ENCODE measurements at regions not wholly inside any gene's neighbourhood (a gene's known extent, or its start where the extent isn't known, plus 50 kb on each side); places are given as distances from the start of the nearest gene placed in this dataset.
A peak's percentile ranks its signal among the peaks of the same experiment; 100 is the strongest.

DNA sequence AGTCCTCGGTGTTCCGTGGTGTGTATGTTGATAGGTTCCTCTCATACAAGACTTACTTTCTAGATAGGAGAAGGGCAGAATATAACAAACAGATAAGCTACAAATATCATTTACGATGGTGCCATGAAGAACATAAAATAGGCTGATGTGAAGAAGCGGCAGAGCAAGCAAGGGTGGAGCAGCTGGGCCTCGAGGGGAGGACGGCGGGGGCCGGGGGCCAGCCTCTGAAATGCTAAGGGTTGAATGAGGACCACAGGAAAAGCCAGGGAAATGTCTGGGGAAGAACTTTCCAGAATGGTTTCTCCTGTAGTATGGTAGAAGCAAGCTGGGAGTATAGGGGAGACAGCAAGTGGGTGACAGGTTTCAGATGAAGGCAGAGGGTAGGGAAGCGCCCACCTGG, 529.5 kb downstream of the LIG4 start:
- Mint-ChIP-seq H3K27ac (no peak overlapping the region), H3K4me3 (no peak overlapping the region), H3K4me1 (no peaks in the 10 kb centered on the region), H3K9me3 (no peaks in the 10 kb centered on the region), H3K27me3 (no peaks in the 10 kb centered on the region), H3K36me3 (ENCODE audit: low read depth) (no peaks in the 10 kb centered on the region)
- ChIA-PET POLR2A (no interaction called here), CTCF (no interaction called here)
- DNase-seq: no peak

DNA sequence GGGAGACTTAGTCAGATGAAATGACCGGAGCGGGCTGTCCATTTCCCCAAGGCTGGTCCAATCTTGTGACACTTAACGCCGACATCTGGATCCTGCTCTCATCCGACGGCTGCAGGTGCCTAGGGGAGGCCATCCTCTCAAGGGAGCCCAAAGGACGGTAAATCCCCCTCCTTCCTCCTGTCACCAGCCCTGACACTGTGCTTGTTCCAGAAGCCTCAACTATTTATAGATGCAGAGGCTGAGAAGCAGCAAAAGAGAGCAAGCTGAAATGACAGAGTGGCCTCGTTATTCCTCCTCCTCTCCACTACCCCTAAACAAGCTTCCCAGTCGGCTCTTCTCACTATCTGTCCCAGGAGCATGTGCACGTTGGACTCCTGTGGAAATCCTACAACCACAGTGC, 533.7 kb downstream of the LIG4 start:
- H3K27ac Mint-ChIP-seq: no peak overlapping the region
- POLR2A ChIA-PET: no interaction called here
- DNase-seq: no peak
- no peaks in the 10 kb centered on the region for H3K9me3 Mint-ChIP-seq
- no peaks in the 10 kb centered on the region for H3K27me3 Mint-ChIP-seq
- H3K4me3 Mint-ChIP-seq: no peak overlapping the region
- H3K36me3 Mint-ChIP-seq (ENCODE audit: low read depth): no peaks in the 10 kb centered on the region
- no peaks in the 10 kb centered on the region for H3K4me1 Mint-ChIP-seq
- CTCF ChIA-PET: no interaction called here

DNA sequence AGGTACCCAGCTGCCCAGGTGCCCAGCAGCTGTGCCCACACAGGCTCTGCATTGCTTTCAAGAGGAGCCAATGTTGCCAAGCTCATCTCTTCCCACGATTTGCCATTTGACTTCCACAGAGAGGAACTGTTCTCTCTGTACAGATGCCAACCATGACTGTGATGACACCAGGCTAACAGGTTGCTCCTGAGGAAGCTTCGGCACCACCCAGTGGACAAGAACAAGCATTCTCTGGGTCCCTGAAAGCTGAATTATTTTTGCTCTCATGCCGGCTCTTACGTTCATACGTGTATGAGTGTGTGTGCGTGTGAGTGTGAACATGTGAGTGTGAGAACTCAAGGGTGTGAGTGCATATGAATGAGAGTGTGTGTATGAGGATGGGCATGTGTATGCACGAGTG, 535.2 kb downstream of the LIG4 start:
- Mint-ChIP-seq H3K27me3 (no peaks in the 10 kb centered on the region), H3K9me3 (no peaks in the 10 kb centered on the region), H3K36me3 (ENCODE audit: low read depth) (no peaks in the 10 kb centered on the region), H3K27ac (no peak overlapping the region), H3K4me3 (no peak overlapping the region), H3K4me1 (no peaks in the 10 kb centered on the region)
- DNase-seq: no peak
- CTCF ChIA-PET: no interaction called here
- POLR2A ChIA-PET: no interaction called here

DNA sequence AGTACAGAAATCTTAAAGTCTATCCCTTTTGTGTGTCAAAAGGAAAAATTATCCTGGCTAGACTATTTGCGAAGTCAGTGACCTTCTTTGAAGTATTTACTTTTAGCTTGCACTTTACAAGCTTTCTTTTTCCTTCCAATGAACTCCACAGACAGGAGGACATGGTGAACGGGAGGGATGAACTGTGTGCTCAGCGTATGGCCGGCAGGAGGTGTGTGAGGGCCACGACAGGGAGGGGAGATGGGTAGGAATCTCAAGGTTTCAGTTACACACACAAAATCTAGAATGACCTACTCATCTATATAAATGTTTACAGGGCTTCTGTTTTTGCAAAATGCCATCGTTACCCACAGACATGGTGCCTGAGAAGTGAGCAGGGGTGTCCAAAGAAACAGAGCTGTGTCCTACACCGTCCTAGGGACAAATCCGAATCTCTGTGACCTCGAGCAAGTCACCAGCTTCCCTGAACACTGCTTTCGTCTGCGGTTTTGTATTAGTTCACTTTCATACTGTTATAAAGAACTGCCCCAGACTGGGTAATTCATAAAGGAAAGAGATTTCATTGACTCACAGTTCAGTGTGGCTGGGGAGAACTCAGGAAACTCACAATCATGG, 537.2 kb downstream of the LIG4 start:
- CTCF ChIA-PET: no interaction called here
- Mint-ChIP-seq H3K27me3 (no peaks in the 10 kb centered on the region), H3K36me3 (ENCODE audit: low read depth) (no peaks in the 10 kb centered on the region), H3K9me3 (no peaks in the 10 kb centered on the region), H3K27ac (no peak overlapping the region), H3K4me1 (no peaks in the 10 kb centered on the region), H3K4me3 (no peak overlapping the region)
- POLR2A ChIA-PET: no interaction called here
- DNase-seq: no peak

DNA sequence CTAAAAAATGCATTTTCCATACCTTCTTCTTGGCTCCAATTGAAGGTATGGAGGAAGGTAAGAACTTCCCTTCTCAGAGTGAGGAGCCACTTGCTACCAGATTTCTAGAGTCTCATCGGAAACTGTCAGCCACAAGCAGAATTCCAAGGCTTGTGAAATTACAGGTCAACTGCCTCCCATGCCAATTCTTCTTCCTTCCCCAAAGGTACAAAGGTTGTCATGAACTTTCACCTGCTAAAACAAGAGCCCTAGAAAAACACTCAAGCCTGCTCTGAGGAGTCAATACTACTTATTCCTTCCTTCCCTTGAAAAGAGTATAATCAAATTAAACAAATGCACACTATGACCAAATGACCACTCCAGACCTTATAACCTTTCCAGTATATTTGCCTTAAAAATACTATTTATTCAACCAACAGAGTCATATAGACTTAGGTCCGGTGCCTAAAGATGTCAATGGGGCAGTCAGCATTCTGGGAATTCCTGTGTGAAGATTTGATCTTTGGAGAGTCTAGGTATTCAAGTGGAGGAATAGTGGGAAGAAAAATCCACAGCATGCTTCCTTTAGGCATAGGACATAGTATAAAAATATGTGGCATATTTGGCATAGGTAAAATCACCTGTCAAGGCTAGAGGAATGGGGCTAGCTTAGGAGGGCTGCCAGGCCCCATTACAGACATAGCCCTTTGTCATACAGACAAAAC, 539.3 kb downstream of the LIG4 start:
- H3K27ac Mint-ChIP-seq: no peak overlapping the region
- ChIA-PET POLR2A (no interaction called here), CTCF (no interaction called here)
- H3K9me3 Mint-ChIP-seq: no peaks in the 10 kb centered on the region
- H3K4me1 Mint-ChIP-seq: no peaks in the 10 kb centered on the region
- H3K36me3 Mint-ChIP-seq (ENCODE audit: low read depth): no peaks in the 10 kb centered on the region
- no peak for DNase-seq
- no peaks in the 10 kb centered on the region for H3K27me3 Mint-ChIP-seq
- H3K4me3 Mint-ChIP-seq: no peak overlapping the region

DNA sequence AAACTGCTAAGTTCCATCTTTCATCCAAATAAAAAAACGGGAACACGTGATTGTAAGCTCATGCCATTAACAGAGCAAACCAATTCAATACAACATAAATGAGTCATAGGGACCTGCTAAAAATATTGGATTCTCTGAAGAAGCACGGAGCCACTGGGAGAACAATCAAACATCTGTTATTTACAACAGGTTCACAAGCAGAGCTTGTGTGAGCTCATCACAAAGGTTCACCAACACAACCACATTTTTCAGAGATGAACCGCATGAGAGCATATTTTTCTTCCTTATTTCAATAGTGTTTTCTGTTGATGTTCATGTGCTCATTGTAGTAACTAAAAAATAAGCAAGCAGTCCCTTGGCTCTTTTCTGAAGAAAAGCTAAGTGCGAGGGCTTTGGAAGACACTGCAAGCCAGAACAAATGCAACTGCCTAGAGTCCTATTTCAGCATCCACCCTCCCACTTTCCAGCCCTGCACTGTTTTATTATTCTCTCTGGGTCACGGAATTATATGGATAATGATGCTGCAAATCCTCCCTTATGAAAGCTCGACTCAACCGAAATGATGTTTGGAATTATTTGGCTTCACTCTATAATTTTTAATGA, 545.8 kb downstream of the LIG4 start:
- Mint-ChIP-seq H3K27me3 (no peaks in the 10 kb centered on the region), H3K9me3 (no peaks in the 10 kb centered on the region), H3K36me3 (ENCODE audit: low read depth) (no peaks in the 10 kb centered on the region), H3K4me1 (no peaks in the 10 kb centered on the region), H3K4me3 (no peak overlapping the region), H3K27ac (no peak overlapping the region)
- POLR2A ChIA-PET: no interaction called here
- DNase-seq: no peak
- CTCF ChIA-PET: no interaction called here

DNA sequence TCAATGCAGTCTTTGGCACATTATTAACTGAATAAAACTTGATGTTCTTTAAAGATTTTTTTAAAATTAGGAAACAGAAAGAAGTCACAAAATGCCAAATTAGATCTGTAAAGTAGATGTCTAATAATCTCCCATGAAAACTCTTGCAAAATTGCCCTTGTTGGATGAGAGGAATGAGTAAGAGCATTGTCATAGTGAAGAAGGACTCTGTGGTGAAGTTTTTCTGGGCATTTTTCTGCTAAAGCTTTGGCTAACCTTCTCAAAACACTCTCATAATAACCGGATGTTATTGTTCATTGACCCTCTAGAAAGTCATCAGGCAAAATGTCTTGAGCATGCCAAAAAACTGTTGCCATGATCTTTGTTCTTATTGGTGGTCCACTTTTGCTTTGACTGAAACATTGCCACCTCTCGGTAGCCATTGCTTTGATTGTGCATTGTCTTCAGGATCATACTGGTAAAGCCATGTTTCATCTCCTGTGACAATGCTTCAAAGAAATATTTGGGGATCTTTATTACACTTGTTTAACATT, 549.3 kb downstream of the LIG4 start:
- ChIA-PET POLR2A (no interaction called here), CTCF (no interaction called here)
- Mint-ChIP-seq H3K27ac (no peak overlapping the region), H3K9me3 (peaks cover 2% of the 10 kb centered on the region), H3K27me3 (no peaks in the 10 kb centered on the region), H3K4me3 (no peak overlapping the region), H3K4me1 (no peaks in the 10 kb centered on the region), H3K36me3 (ENCODE audit: low read depth) (no peaks in the 10 kb centered on the region)
- DNase-seq: no peak

DNA sequence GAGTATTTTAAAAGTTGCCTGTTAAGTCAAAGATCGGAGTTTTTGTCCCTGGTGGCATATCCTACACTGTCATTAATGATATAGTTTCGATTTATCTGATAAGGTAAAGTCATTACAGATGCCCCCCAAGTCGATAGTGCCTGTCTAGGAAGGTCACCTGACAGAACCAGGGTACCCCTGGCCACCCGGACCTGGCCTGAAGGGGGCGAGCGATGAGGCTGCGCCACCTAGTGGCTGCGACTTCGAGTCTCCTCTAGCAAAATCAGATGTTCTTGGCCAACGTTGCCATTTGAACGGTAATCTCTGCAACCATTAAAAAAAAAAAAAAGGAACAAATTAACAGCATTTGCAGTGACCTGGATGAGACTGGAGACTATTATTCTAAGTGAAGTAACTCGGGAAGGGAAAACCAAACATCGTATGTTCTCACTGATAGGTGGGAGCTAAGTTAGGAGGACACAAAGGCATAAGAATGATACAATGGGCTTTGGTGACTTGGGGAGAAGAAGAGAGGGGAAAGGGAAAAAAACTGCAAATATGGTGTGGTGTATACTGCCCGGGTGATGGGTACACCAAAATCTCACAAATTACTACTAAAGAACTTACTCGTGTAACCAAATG, 565.1 kb downstream of the LIG4 start:
- CTCF ChIA-PET: no interaction called here
- no peak overlapping the region for H3K4me3 Mint-ChIP-seq
- POLR2A ChIA-PET: no interaction called here
- no peaks in the 10 kb centered on the region for H3K27me3 Mint-ChIP-seq
- H3K36me3 Mint-ChIP-seq (ENCODE audit: low read depth): no peaks in the 10 kb centered on the region
- no peaks in the 10 kb centered on the region for H3K9me3 Mint-ChIP-seq
- peak overlapping the region; percentile 46 for H3K27ac Mint-ChIP-seq
- peak; percentile 28 for DNase-seq
- H3K4me1 Mint-ChIP-seq: no peaks in the 10 kb centered on the region

DNA sequence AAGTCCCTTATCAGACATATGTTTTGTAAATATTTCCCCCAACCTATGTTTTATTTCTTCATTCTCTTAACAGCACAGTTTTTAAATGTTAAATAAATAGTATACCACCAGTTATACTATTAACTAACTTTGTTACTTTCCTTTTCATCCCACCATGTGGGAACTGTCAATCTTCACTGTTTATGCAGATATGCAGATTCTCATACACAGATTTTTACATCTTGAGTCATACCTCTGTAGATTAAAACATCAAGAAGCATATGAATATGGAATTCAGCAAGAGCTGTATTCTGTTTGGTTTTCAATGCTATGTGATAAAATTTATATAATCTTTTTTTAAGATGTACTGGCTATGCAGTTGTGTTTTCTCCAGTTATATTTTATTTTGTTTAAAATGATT, 566.3 kb downstream of the LIG4 start:
- CTCF ChIA-PET: no interaction called here
- no peaks in the 10 kb centered on the region for H3K27me3 Mint-ChIP-seq
- no peak overlapping the region for H3K27ac Mint-ChIP-seq
- H3K36me3 Mint-ChIP-seq (ENCODE audit: low read depth): no peaks in the 10 kb centered on the region
- H3K4me1 Mint-ChIP-seq: no peaks in the 10 kb centered on the region
- POLR2A ChIA-PET: no interaction called here
- no peak for DNase-seq
- no peaks in the 10 kb centered on the region for H3K9me3 Mint-ChIP-seq
- no peak overlapping the region for H3K4me3 Mint-ChIP-seq

DNA sequence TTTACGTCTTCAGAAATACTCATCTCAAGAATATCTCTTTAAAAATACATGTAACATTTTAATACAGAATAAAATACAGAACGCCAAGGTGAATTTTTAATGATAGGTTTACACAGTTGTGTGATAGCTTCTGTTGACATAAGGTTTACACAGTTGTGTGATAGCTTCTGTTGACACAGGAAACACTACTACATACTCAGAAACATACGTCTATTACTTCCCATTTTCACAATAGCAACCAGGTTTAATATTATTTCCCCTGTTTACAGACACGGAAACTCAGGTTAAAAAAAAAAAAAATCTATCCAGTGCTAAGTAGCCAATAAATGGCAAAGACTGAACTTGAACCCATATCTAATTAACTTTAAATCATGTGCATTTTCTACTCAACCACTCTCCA, 571.2 kb downstream of the LIG4 start:
- Mint-ChIP-seq H3K36me3 (ENCODE audit: low read depth) (no peaks in the 10 kb centered on the region), H3K27me3 (no peaks in the 10 kb centered on the region), H3K9me3 (no peaks in the 10 kb centered on the region), H3K4me3 (no peak overlapping the region), H3K27ac (no peak overlapping the region), H3K4me1 (no peaks in the 10 kb centered on the region)
- no peak for DNase-seq
- ChIA-PET CTCF (no interaction called here), POLR2A (no interaction called here)

DNA sequence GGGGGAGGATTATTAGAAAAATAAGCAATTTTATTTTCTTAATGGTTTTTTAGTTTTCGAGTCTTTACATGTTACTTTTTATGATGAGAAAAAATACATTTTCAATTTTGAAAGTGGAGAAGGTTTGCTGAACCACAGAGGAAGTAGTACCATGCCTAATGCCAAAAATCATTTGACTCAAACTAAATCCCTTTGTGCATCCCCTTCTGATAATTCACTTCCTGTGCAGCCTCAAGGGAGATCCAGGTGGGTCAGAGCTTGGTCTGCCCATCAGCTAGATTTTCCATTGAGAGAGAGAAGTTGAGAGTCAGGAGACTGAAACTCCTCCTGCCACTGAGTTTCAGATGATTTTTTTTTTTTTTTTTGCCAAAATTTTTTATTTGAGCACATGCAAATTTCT, 571.7 kb downstream of the LIG4 start:
- Mint-ChIP-seq H3K9me3 (no peaks in the 10 kb centered on the region), H3K4me3 (no peak overlapping the region), H3K36me3 (ENCODE audit: low read depth) (no peaks in the 10 kb centered on the region), H3K27ac (no peak overlapping the region), H3K27me3 (no peaks in the 10 kb centered on the region), H3K4me1 (no peaks in the 10 kb centered on the region)
- no peak for DNase-seq
- CTCF ChIA-PET: no interaction called here
- POLR2A ChIA-PET: no interaction called here

DNA sequence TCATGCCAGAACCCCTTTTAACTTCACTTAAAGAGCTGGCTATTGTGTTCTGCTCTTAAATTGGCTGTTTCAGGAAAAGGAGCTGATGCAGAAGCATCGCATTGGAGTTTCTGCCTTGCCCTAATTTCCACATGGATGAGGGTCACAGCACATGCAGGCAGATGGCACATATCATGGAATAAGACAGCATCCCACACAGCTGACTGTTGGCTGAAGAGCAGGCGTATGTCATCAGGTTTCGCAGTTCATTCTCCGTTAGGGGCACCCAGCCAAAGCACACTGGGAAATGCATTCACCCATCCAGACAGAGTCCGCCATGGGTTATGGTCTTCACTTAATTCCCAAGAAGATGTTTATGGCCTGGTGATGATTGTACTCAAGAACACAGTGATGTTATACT, 572.5 kb downstream of the LIG4 start:
- H3K36me3 Mint-ChIP-seq (ENCODE audit: low read depth): no peaks in the 10 kb centered on the region
- H3K4me3 Mint-ChIP-seq: no peak overlapping the region
- H3K4me1 Mint-ChIP-seq: no peaks in the 10 kb centered on the region
- CTCF ChIA-PET: no interaction called here
- no peaks in the 10 kb centered on the region for H3K9me3 Mint-ChIP-seq
- H3K27me3 Mint-ChIP-seq: no peaks in the 10 kb centered on the region
- DNase-seq: no peak
- H3K27ac Mint-ChIP-seq: no peak overlapping the region
- POLR2A ChIA-PET: no interaction called here

DNA sequence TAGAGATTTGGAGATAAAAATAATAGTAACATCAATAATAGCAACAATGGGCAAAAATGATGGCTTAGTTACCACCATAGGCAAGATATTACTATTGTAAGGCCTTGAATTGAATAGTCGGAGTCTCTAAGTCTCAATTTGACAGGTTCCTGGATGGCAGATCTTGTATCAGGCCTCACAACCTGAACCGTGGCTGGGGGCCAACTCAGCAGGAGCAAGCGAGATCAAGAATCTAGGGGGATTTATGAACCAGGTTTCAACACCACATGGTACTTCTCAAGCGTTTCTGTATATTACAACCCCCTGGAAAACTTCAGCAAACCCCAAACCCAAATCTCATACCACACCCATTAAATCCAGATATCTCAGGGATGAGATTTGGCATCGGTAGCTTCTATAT, 573.8 kb downstream of the LIG4 start:
- CTCF ChIA-PET: no interaction called here
- Mint-ChIP-seq H3K4me3 (no peak overlapping the region), H3K9me3 (no peaks in the 10 kb centered on the region), H3K27me3 (no peaks in the 10 kb centered on the region), H3K4me1 (no peaks in the 10 kb centered on the region), H3K36me3 (ENCODE audit: low read depth) (no peaks in the 10 kb centered on the region), H3K27ac (no peak overlapping the region)
- POLR2A ChIA-PET: no interaction called here
- no peak for DNase-seq

DNA sequence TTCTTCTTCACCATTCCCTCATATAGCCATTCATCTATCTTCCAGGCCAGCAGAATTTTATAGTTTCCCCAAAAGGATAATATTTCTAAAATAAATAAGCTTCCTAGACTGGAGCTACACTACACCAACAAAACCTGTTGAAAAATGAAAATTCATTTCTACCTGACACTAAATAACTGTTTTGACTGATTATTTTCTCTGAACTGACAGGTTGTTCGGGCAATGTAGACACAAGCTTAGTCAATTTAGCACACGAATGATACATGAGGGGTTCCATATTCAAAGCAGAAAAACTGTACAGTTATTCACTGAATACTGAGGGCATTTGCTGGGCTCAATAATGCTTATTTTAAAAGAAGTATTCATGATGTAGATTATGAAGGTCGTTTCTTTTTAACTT, 589.7 kb downstream of the LIG4 start:
- Mint-ChIP-seq H3K4me1 (no peaks in the 10 kb centered on the region), H3K27me3 (no peaks in the 10 kb centered on the region), H3K9me3 (no peaks in the 10 kb centered on the region), H3K36me3 (ENCODE audit: low read depth) (no peaks in the 10 kb centered on the region), H3K4me3 (no peak overlapping the region), H3K27ac (no peak overlapping the region)
- ChIA-PET POLR2A (no interaction called here), CTCF (no interaction called here)
- DNase-seq: no peak
